Body of pancreas (tissue), 4 donors: ENCODE measurements at regions not wholly inside any gene's neighbourhood (a gene's known extent, or its start where the extent isn't known, plus 50 kb on each side); places are given as distances from the start of the nearest gene placed in this dataset.
"Not testable (repeated sequence)": the region's sequence is repeated elsewhere in the genome, so short reads cannot be mapped to it uniquely, and the experiment has no call there.

ENCODE experiments used
- ATAC-seq: fragments of 150-250 bp; one replicate; pipeline ENCODE4 v1.9.1; 2016
- DNase-seq, 4 donors: peaks; one replicate each; pipeline ENCODE4 v3.0.0-alpha.2; 2019
- H3K27ac ChIP-seq, 4 donors: fragments of 200-600 bp; sonication (generic); 1 replicate in 3 of 4; 2 replicates in 1 of 4; pipeline versions ENCODE4 v1.5.1 to v1.6.1; 2016 to 2019; ENCODE audit warnings: mild to moderate bottlenecking in 1 of 4, mixed read lengths in 1 of 4, moderate library complexity in 1 of 4
- H3K27me3 ChIP-seq, 2 donors: fragments of 200-600 bp; sonication (generic); one replicate each; pipeline ENCODE4 v1.6.0; 2016; ENCODE audit warnings: mild to moderate bottlenecking in 1 of 2
- H3K36me3 ChIP-seq, 2 donors: fragments of 200-600 bp; sonication (generic); replicated peaks in 1 of 2; 2 replicates each; pipeline ENCODE4 v1.5.1; 2016; ENCODE audit warnings: low read depth in 2 of 2; ENCODE audit not compliant: insufficient read depth in 1 of 2
- H3K4me1 ChIP-seq: fragments of 200-600 bp; sonication (generic); one replicate; pipeline ENCODE4 v1.6.0; 2016
- H3K4me3 ChIP-seq, 2 donors: fragments of 200-600 bp; sonication (generic); 1 replicate in 1 of 2; 2 replicates in 1 of 2; pipeline ENCODE4 v1.5.1; 2016 to 2019
- H3K9me3 ChIP-seq, 3 donors: fragments of 200-600 bp; sonication (generic); 1 replicate in 2 of 3; 2 replicates in 1 of 3; pipeline ENCODE4 v1.5.1; 2016
- WGBS, 2 donors: methylation state at CpG; one replicate each; pipeline ENCODE4 v1.1.5; 2017; 5-methylcytosine and 5-hydroxymethylcytosine counted together
- intact Hi-C: fragments of 100-400 bp; cut with DNase I; formaldehyde crosslinking; loops from one replicate; pipeline ENCODE4 v1.15.1; 2023
- TF ChIP-seq, protein P1 (sequence below), 7 experiments: fragments of 450-650 bp in 4 of 7; fragments of 200-600 bp in 3 of 7; sonication (generic) in 3 of 7; IDR thresholded peaks; one replicate each; pipeline ENCODE4 v1.5.1; 2016 to 2019; ENCODE audit warnings: antibody characterized with exemption in 7 of 7

DNA sequence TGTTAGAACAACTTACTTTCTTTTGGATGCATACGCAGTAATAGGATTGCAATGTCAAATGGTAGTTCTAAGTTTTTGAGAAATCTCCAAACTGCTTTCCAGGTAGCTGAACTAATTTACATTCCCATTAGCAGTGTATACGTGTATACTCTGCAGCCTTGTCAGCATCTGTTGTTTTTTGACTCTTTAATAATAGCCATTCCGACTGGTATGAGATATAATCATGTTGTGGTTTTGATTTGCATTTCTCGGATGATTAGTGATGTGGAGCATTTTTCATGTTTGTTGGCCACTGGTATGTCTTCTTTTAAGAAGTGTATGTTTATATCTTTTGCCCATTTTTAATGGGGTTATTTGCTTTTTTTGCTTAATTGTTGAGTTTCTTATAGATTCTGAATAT lies 76.9 kb upstream of the HNRNPA1L2 start:
- H3K9me3 ChIP-seq, H3K4me3 ChIP-seq, H3K4me1 ChIP-seq, intact Hi-C loops, ATAC-seq, H3K27ac ChIP-seq, H3K36me3 ChIP-seq, DNase-seq, H3K27me3 ChIP-seq: not testable (repeated sequence)
- 90 to 100% methylated on average over 3 of the region's 4 CpGs for WGBS, 2 donors

DNA sequence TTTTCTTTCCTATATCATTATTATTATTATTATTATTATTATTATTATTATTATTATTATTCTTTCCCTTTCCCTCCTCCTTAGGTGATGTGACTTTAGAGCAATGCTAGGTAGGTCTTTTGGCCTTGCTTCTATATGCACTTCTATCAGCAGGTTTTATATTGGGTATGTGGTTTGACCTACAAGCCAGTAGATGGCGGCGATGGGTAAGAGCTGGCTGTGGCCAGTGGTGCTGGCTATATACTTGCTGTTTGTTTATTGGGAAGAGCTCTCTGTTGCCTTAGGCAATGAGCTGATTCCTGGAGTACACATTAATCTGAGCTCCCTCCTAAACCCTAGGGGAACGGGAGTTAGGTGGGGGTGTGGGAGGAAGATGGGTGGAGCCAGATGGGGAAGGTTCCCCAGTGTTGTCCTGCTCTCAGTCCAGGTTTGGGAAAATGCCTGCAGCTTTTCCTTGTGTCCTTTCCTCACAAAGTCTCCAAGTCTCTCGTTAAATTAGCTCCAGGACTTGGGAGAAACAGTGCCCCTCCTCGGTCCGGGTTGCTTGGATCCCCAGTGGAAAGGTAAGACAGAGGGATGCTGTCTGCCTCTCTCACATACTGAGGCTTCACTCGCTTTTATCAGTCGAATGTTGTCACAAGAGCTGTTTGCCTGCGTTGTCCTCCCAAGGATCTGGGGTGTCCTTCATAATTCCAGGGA lies 72.2 kb upstream of the HNRNPA1L2 start:
- H3K27ac ChIP-seq, H3K4me1 ChIP-seq, H3K4me3 ChIP-seq, H3K27me3 ChIP-seq, H3K36me3 ChIP-seq, intact Hi-C loops, H3K9me3 ChIP-seq: not testable (repeated sequence)
- peak; percentile 85 for ATAC-seq
- TF ChIP-seq, protein P1, sequence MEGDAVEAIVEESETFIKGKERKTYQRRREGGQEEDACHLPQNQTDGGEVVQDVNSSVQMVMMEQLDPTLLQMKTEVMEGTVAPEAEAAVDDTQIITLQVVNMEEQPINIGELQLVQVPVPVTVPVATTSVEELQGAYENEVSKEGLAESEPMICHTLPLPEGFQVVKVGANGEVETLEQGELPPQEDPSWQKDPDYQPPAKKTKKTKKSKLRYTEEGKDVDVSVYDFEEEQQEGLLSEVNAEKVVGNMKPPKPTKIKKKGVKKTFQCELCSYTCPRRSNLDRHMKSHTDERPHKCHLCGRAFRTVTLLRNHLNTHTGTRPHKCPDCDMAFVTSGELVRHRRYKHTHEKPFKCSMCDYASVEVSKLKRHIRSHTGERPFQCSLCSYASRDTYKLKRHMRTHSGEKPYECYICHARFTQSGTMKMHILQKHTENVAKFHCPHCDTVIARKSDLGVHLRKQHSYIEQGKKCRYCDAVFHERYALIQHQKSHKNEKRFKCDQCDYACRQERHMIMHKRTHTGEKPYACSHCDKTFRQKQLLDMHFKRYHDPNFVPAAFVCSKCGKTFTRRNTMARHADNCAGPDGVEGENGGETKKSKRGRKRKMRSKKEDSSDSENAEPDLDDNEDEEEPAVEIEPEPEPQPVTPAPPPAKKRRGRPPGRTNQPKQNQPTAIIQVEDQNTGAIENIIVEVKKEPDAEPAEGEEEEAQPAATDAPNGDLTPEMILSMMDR (IDR thresholded peaks at IDR 0.05): peak in 5 of 7 experiments; percentile 31 to 52 (median 39)
- WGBS, 2 donors: 0 to 3% methylated on average over 2 to 6 of the region's 9 CpGs
- DNase-seq: peak in 3 of 4 donors; percentile 49 to 67 (median 65)

GRCh38 chr13:52571163-52571562 lies 71.1 kb upstream of the HNRNPA1L2 start:
- 76 to 77% methylated on average over 3 of the region's 3 CpGs for WGBS, 2 donors
- intact Hi-C loops, DNase-seq, H3K27me3 ChIP-seq, H3K27ac ChIP-seq, H3K9me3 ChIP-seq, H3K4me3 ChIP-seq, H3K4me1 ChIP-seq, H3K36me3 ChIP-seq, ATAC-seq: not testable (repeated sequence)

DNA sequence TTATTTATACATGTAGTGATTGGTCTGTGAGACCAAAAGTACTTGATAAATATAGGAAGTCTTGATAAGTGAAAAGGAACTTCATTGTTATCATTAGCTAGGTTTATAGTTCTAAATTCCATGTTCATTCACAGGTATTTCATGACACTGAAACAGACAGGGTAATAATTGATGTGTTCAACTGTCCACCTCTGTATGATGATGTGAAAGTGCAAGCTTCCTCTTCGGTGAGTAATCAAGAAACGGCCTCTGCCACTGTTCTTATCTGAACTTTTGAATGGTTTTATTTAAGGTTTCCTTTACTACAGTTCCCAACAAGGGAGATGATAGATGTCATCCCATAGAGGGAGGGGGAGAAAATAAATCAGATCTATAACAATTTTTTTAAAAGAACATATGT lies 59.3 kb upstream of the HNRNPA1L2 start:
- DNase-seq, H3K9me3 ChIP-seq, H3K36me3 ChIP-seq, intact Hi-C loops, ATAC-seq, H3K27ac ChIP-seq, H3K27me3 ChIP-seq, H3K4me1 ChIP-seq, H3K4me3 ChIP-seq: not testable (repeated sequence)
- 57 to 76% methylated on average over 2 of the region's 2 CpGs for WGBS, 2 donors
